ENCODE measurements at regions not wholly inside any gene's neighbourhood (a gene's known extent, or its start where the extent isn't known, plus 50 kb on each side); places are given as distances from the start of the nearest gene placed in this dataset.

GRCh38 chr2:221120643-221121042 is 451.5 kb downstream of the EPHA4 start:
- intact Hi-C loops (cut with DNase I; ENCODE audit: low total_unique reads) = no loop called here
- Histone ChIP-seq H3K4me1 (no peaks in the 10 kb centered on the region), H3K27ac (no peak overlapping the region), H3K36me3 (no peaks in the 10 kb centered on the region), H3K4me3 (no peak overlapping the region), H3K27me3 (no peaks in the 10 kb centered on the region), H3K9me3 (no peaks in the 10 kb centered on the region)
- TF ChIP-seq CTCF (IDR thresholded peaks at IDR 0.05) = no peak
- DNase-seq = no peak

GRCh38 chr2:221123396-221123795 is 448.7 kb downstream of the EPHA4 start:
- Histone ChIP-seq H3K4me1 (no peaks in the 10 kb centered on the region), H3K27ac (no peak overlapping the region), H3K4me3 (no peak overlapping the region), H3K9me3 (no peaks in the 10 kb centered on the region), H3K27me3 (no peaks in the 10 kb centered on the region), H3K36me3 (no peaks in the 10 kb centered on the region)
- TF ChIP-seq CTCF (IDR thresholded peaks at IDR 0.05) = no peak
- no peak for TF ChIP-seq POLR2A (IDR thresholded peaks at IDR 0.05)
- intact Hi-C loops (cut with DNase I; ENCODE audit: low total_unique reads) = no loop called here
- no peak for DNase-seq

- Histone ChIP-seq H3K4me1 (no peaks in the 10 kb centered on the region), H3K4me3 (no peak overlapping the region), H3K36me3 (no peaks in the 10 kb centered on the region), H3K9me3 (no peaks in the 10 kb centered on the region), H3K27me3 (no peaks in the 10 kb centered on the region), H3K27ac (no peak overlapping the region)
- DNase-seq = no peak
- intact Hi-C loops (cut with DNase I; ENCODE audit: low total_unique reads) = no loop called here
- TF ChIP-seq CTCF (IDR thresholded peaks at IDR 0.05) = no peak
- no peak for TF ChIP-seq POLR2A (IDR thresholded peaks at IDR 0.05)
Observed at GRCh38 chr2:221124532-221125240, 447.4 kb downstream of the EPHA4 start.

GRCh38 chr2:221125691-221126090 is 446.4 kb downstream of the EPHA4 start:
- intact Hi-C loops (cut with DNase I; ENCODE audit: low total_unique reads) = no loop called here
- no peaks in the 10 kb centered on the region for H3K36me3 ChIP-seq
- H3K4me1 ChIP-seq = no peaks in the 10 kb centered on the region
- H3K9me3 ChIP-seq = no peaks in the 10 kb centered on the region
- DNase-seq = no peak
- no peaks in the 10 kb centered on the region for H3K27me3 ChIP-seq
- H3K27ac ChIP-seq = no peak overlapping the region
- TF ChIP-seq CTCF (IDR thresholded peaks at IDR 0.05) (no peak), POLR2A (IDR thresholded peaks at IDR 0.05) (no peak)
- H3K4me3 ChIP-seq = no peak overlapping the region

GRCh38 chr2:221129657-221130056 is 442.4 kb downstream of the EPHA4 start:
- Histone ChIP-seq H3K36me3 (no peaks in the 10 kb centered on the region), H3K9me3 (no peaks in the 10 kb centered on the region), H3K4me3 (no peak overlapping the region), H3K27ac (no peak overlapping the region), H3K4me1 (no peaks in the 10 kb centered on the region), H3K27me3 (no peaks in the 10 kb centered on the region)
- intact Hi-C loops (cut with DNase I; ENCODE audit: low total_unique reads) = no loop called here
- no peak for DNase-seq
- TF ChIP-seq CTCF (IDR thresholded peaks at IDR 0.05) (no peak), POLR2A (IDR thresholded peaks at IDR 0.05) (no peak)
